ENCODE measurements at regions not wholly inside any gene's neighbourhood (a gene's known extent, or its start where the extent isn't known, plus 50 kb on each side); places are given as distances from the start of the nearest gene placed in this dataset.

DNA sequence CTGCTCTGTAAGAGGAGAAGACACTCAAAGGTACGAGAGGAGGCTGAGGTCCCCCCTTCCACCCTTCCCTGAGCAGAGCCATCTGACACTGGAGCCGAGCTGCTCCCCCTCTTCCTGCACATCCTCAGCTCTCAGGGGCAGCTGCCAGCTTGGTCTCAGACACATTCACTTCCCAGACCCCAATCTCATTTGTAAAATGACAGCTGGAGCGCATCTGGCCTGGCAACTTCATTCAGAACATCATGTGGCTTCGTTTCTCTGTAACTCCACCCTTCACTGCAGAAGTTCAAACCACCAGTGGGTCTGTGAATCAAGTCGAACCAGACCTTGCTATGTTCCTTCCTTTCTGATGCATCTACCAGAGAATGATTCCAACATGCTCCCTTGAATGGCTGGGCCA is 145.6 kb upstream of the CDH4 start:
- intact Hi-C loops (cut with micrococcal nuclease) = no loop called here

DNA sequence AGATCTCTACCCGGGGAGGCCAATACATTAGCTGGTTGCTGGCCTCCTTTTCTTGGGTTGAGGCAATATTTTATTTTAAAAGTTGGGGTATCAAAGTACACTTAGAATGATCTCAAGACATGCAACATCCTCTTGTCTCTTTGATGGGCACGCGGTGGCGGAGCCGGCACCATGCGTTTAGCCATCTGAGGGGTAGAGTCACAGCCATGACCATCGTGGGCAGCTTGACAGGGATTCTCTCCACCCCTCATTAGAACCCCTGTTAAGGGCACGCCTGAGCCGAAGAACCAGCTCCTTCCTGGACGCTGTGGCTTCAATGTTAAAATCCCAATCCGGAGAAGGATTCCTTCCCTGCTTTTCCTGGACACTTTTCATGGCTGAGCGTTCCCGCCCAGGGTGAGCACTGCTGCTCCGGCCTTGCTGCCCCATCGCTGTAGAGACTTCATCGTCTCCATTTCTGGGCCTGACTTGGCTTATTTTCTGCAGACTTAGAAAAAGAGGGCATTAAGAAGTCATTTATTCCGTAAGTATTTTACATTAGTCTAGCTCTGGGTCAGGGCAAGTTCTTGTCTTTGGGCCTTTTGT is 142.7 kb upstream of the CDH4 start:
- intact Hi-C loops (cut with micrococcal nuclease) = no loop called here

DNA sequence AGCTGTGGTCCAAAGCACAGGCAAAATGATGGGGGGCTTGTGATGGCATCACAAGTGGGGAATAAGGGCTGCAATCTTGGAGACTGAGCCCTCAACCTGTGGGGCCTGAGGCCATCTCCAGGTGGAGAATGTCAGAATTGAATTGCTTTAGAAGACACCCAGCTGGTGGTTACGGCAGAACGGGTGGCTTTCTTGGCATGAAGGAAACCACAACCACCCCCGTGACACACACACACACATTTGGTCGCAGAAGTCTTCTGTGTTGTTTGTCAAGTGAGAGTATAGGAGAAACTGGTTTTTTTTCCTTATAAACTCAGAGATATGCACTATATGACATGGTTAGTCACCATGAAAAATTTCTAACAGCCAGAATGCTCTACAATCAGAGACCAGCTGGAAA is 139.5 kb upstream of the CDH4 start:
- intact Hi-C loops (cut with micrococcal nuclease) = no loop called here

DNA sequence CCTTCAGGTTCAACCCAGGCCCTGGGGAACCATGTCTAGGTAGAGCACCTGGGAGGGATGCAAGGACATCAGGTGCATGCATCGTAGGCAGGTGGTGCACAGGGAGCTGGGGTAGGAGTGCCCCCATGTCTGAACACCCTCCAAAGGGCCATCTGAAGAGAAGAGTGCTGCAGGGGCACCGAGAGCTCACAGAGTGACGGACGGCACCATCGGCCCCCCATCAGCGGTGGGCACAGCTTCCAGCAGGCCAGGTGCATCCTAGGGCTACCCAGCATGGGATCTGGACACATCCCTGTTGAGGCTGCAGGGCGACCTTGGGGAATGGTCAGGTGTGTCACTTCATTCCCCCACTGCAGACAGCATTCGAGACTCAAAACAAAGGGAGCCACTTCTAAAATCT is 138.3 kb upstream of the CDH4 start:
- intact Hi-C loops (cut with micrococcal nuclease) = no loop called here

DNA sequence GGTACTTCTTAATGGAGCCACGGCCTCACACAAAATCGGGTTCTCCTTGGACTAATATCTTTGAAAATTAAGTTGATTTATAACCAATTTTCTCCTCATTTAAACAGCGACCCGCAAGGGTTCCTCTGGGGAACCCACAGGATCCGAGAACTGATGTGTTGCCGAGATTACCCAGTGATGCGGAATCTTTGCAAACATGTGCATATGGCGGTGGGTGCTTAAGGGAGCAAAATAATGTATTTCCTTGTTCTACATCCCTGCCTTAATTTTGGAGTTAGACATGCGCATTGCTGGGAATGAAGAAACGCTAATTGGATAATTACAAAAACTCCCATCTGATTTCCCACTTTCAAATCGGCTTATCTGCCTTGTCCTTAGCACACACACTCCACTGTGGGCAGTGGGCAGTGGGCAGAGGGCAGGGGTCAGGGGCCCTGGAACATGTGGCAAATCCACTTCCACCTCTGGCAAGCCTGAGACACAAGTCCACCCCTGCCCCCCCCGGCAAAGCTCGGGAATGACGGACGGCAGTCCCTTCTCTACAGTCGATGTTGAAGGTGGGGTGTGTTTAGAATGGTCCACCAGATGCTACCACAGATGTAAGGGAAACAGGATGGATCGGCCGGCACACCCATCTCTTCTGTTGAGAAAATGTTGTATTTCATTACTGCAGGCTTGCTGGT is 137.4 kb upstream of the CDH4 start:
- intact Hi-C loops (cut with micrococcal nuclease) = no loop called here

DNA sequence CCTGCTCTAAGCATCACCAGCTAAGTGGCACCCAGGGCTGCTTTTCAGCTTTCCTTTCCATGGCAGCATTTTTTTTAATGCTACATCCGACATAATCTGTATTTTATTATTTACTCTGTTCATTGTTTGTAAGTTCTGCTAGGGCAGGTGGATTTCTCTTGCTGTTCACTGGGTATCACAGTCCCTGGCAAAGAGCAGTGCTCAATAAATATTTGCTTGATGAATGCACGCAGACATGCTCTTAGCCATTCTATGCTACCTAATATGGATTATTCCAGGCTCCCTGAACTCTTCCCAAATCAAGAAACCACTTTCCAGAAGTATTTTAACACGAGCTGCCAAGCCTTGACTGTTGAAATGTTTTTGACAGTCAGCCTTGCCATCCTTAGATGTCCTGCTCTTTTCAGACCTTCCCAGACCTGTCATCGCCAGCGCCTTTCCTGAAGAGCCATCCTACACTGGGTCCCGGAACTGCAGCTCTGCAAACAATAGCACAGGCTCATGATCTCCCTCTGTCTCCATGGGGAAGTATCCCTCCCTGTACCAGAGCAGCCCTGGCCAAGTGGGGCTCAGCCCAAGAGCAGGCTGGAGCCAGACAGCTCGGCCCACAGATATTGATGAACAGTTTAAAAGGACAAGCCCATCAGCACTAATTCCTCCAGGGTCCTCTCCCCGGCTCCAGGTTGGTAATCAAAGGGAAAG is 136.5 kb upstream of the CDH4 start:
- intact Hi-C loops (cut with micrococcal nuclease) = no loop called here

DNA sequence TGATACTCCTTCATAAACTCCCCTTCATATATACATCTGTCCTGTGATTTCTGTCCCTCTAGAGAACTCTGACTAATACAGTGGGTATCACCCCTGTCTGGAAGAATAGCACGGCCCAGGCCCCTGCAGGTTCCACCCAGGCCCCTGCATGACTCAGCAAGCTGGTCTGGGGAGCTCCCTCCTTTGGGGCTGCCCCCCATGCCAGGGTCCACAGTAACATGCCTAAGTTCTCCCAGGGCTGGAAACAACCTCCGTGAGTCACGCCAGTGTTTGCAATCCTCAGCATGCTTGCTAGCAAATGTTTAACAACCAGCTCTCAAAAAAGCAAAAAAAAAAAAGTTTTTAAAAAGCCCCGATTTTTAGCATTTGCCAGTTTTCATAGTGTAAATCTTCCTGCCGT is 134.3 kb upstream of the CDH4 start:
- intact Hi-C loops (cut with micrococcal nuclease) = no loop called here

DNA sequence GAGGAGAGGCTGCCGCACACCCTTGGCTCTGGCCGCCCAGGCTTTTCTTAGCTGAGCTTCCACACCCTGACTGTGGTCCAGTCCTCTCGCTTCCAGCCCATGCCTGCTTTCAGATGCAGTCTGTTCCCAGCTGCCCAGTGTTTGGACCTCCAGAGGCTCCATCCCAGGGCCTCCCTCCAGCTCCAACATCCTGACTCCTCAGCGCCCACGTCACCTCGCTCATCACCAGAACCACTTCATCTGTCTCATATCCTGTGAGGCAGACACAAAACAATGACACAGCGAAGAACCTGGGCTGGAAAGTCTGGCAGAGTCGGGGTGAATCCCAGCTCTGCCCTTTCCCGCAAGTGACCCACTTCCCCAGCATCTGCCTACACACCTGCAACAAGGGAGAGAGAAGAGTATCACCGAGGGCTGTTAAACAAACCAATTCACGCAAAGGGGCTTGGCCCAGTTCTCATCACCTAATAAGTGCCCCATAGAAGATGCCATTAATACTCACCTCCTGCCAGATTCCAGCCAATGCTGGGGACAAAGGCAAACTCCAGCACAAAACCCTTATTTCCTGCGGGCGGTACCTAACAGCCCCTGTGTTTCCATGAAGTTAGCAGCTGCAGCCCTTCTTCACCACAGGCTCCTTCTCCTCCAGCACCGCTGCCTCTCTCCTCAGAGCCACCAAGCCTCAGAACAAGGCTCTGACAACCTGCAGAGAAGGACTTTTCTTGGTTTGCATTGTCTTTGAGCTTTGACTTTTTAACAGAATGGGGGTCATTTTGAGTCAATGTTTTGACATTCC is 133.4 kb upstream of the CDH4 start:
- intact Hi-C loops (cut with micrococcal nuclease) = no loop called here

DNA sequence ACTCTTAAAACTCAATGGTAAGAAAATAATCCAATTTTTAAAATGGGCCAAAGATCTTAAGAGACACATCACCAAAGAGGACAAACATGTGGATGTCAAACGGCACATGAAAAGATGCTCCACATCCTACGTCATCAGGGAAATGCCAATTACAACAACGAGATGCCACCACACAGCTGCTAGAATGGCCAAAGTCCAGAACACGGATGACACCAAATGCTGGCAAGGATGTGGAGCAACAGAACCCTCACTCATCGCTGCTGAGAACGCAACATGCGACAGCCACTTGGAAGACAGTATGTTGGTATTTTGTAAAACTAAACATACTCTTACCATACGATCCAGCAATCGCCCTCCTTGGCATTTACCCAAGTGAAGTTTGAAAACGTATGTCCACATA is 132.8 kb upstream of the CDH4 start:
- intact Hi-C loops (cut with micrococcal nuclease) = no loop called here

DNA sequence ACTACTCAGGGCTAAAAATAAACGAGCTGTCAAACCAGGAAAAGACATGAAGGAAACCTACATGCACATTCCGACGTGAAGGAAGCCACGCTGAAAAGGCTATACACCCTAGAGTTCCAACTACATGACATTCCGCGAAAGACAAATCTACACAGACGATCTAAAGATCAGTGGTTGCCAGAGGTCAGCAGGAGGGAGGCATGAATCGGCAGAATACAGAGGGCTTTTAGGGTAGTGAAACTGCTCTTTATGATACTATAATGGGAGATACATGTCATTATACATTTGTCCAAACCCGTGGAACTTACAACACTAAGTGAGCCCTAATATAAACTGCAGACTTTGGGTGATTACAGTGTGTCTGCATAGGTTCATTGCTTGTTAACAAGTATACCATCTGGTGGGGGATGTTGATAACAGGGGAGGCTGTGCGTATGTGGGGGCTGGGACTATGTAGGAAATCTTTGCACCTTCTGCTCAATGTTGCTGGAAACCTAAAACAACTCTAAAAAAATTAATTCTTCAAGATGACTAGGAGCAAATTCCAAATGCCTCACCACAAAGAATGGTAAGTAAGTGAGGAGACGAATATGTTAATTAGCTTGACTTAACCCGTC is 132.2 kb upstream of the CDH4 start:
- intact Hi-C loops (cut with micrococcal nuclease) = loop anchor here (1.0 to 2.0 kb wide), 2 partner anchors 909 to 1063 kb away; no protein-coding TSS in a partner anchor

DNA sequence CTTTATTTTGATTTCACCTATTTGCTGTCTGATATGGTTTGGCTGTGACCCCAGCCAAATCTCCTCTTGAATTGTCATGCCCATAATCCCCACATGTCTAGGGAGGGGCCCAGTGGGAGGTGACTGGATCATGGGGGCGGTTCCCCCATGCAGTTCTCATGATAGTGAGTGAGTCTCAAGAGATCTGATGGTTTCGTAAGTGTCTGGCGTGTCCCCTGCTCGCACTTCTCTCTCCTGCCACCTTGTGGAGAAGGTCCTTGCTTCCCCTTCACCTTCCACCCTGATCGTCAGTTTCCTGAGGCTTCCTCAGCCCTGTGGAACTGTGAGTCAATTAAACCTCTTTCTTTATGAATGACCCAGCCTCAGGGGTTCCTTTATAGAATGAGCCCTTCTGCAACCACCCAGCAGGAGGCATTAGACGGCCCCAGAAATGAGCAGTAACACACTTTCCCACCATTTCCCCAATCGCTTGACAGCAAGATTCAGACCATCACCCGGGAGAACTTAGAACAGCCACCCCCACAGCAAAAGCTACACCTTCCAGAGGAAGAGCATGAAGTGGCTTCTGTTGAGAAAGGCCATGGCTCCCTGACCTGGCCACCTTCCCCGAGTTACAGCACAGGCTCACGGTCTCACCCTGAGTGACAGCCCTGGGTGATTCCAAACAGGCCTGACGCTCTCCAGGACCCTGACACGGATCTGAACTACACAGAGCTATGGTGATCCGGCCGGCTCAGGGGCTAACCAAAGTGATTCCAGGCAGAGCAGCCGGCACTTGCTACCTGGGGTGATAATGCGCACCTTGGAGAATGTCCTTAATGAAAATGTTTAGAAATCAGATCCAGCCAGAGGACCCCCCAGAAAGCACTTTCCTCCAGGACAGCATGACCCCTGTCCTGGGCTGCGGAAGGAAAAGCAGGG is 131.2 kb upstream of the CDH4 start:
- intact Hi-C loops (cut with micrococcal nuclease) = loop anchor here (1.0 to 2.0 kb wide), 2 partner anchors 910 to 1064 kb away; no protein-coding TSS in a partner anchor

DNA sequence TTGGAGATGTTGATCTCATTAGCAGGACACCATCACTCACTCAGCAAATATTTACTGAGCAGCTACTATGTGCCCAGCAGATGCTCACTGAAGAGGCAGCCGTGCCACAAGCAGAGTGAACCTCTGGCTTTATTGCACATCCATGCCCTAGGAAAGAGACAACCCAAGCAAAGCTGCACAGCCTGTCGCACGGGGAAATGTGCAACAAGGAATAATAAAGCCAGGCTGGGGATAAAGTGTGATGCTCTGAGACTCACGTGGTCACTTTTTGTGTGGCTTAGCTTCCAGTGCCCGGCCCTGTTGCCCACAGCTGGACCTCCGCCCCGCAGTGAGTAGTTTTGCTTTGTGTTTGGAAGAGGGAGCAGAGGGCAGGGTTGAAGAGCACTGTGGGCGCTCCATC is 130.4 kb upstream of the CDH4 start:
- intact Hi-C loops (cut with micrococcal nuclease) = loop anchor here (2.0 kb wide), 1 partner anchor 1065 kb away; no protein-coding TSS in a partner anchor

DNA sequence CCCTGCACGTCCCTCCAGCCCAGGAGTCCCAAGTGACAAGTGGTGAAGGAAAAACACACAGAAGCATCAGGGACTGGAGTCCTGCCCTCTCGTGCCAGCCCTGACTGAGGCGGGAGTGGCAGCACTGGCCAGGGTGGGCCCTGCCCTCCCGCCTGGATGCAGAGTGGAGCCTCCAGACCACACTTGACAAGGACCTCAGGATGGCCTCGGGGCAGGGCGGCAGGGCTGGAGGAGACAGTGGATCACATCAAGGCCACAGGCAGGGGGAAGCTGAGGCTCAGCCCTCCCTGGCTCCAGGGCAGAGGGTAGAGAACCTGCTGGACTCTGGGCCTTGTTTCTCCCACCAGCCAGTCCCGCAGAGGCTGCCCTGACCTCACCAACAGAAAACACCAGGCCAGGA is 128.8 kb upstream of the CDH4 start:
- intact Hi-C loops (cut with micrococcal nuclease) = no loop called here

DNA sequence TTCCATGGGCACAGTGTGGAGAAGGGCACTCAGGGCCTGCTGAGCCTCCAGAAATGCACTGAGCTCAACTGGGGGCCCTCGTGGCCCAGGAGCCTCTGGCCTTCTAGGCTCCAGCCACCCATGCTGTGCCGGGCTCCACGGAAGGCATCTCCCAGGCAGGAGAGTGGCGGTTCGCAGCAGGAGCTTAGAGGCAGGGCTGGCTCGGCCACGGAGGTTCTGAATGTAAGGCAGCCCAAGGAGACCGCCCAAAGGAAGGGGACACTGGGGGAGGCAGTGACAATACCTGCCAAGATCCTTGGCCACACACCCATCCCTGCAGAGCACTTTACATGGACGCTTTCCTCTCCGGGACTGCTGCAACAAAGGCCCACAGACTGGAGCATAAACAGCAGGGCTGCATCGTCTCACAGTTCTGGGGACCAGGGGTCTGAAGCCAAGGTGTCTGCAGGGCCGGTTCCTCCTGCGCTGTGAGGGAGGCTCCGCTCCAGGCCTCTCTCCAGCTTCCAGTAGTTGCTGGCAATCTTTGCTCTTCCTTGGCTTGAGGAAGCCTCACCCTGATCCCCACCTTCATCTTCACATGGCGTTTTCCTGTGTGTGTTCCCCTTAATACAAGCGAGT is 128.2 kb upstream of the CDH4 start:
- intact Hi-C loops (cut with micrococcal nuclease) = no loop called here

DNA sequence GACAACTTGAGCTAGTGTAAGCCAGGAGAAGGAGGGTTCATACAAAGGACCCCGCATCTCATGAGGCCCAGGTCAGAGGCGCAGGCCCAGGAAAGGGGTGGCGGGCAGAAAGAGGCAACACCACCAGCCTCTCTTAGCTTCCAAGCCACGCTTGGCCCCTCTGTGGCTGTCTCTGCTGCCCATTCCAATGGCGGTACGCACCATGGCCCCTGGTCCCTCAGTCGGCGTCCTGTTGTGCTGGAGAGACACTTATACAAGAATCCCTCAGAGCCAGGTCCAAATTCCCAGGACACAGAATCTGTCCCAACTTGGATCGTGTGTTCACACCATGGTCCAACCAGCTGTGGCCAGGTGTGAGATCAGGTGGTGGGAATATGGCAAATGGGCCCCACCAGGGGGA is 127.0 kb upstream of the CDH4 start:
- intact Hi-C loops (cut with micrococcal nuclease) = no loop called here

DNA sequence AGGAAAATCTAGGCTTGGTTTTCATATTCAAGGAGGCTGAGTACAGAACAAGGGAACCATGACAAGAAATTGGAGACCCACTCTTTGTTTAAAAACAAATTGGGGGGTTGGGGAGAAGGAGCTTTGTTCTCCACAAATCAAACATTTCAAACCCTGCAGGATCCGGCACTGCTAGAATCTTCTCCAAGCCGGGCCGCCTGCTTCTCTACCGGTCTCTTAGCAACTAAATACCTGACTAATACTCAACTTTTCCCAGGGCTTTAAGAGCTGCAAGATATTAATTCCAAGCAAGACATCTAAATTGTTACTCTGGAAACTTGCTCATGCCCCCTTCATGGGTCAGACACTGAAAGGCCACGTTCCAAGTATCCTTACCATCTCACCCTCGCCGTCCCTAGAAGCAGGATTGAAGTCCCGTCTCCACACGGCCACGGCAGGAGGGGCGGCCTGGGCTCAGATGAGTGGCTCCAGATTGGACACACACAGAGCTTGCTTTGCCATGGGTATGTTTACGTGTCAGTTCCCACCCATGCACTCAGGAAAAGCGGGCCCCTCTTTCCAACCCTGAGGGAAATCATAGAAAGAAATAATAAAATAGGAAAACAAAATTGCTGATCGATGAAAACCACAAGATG is 126.4 kb upstream of the CDH4 start:
- intact Hi-C loops (cut with micrococcal nuclease) = no loop called here

DNA sequence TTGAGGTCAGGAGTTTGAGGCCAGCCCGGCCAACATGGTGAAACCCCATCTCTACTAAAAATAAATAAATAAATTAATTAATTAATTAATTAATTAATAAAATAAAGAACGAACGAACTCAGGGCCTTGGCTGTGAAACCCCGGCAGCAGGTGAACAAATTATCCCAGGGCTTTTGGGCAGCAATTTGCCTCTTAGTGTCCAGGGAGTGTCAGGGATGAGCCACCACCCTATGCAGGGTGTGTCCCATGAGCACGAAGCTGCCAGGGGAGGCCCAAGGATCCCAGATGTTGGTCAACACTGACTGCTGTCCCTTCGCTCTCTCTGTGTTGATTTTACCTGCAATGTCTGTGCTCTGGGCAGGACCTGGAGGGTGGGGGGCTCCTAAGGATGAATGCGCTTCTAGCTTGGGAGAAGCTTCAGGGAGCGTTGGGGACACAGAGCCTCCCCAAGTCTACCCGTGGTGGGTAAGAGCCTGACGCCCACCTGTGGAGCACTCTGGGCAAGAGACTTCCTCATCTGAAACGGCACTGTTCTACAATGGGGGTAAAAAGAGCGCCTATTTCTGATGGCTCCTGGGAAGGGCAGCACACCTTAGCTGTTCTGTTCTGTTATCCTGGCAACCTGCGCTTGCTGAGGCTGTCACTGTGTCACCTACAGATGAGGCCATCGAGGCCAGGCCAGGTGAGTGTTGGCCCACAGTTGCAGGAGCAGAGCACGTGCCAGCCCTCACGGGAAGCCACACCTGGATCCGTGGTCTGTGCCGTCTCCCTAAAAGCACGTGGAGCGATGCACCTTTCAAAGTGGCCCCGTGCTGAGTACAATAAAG is 125.5 kb upstream of the CDH4 start:
- intact Hi-C loops (cut with micrococcal nuclease) = no loop called here

DNA sequence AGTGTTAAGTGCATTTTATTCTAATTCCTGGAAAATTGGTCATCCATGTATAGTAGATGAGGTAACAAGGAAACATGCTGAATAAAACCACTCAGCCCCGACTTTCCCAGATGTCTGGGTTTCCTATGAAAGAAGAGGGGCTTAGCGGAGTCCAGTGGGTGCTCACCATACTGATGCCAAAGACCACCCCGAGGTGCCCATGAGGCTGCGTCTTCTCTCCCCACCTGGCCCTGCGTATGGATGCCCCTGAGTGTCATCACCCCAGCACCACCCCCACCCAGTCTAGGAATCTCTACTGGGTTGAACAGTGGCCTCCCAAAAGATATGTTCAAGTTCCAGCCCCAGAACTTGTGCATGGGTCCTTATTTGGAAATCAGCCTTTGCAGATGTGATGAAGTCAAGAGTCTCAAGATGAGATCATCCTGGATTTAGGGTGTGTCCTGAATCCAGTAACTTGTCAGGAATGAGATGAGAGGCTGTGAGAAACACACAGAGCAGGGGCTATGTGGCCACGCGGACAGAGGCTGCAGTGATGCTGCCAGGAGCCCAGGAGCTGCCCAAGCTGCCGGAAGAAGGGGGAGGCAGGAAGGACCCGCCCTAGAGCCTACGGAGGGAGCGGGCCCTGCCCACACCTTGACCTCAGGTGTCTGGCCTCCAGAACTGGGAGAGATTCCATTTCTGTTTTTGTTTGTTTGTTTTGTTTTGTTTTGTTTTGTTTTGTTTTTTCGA is 124.6 kb upstream of the CDH4 start:
- intact Hi-C loops (cut with micrococcal nuclease) = no loop called here
